Astrocyte of the cerebellum (primary cell): ENCODE measurements at regions not wholly inside any gene's neighbourhood (a gene's known extent, or its start where the extent isn't known, plus 50 kb on each side); places are given as distances from the start of the nearest gene placed in this dataset.
"Not testable (repeated sequence)": the region's sequence is repeated elsewhere in the genome, so short reads cannot be mapped to it uniquely, and the experiment has no call there.

Source experiments
- DNase-seq: peaks from one replicate; pipeline ENCODE4 v3.0.0-alpha.2; 2011; ENCODE audit warnings: low read depth
- H3K4me3 ChIP-seq: 2 replicates; pipeline ENCODE4 v1.5.1; 2011; ENCODE audit warnings: mild to moderate bottlenecking, low read depth, low read length, moderate library complexity
- in situ Hi-C: cut with HindIII; loops from 2 replicates; pipeline ENCODE4 v1.10.0; 2017; ENCODE audit warnings: low sequenced_read_pairs
- TF ChIP-seq, protein P1 (sequence below): IDR thresholded peaks from 2 replicates; pipeline ENCODE4 v1.5.1; 2012; ENCODE audit warnings: low read length, low read depth, moderate library complexity, mild to moderate bottlenecking; ENCODE audit errors: missing control alignments

DNA sequence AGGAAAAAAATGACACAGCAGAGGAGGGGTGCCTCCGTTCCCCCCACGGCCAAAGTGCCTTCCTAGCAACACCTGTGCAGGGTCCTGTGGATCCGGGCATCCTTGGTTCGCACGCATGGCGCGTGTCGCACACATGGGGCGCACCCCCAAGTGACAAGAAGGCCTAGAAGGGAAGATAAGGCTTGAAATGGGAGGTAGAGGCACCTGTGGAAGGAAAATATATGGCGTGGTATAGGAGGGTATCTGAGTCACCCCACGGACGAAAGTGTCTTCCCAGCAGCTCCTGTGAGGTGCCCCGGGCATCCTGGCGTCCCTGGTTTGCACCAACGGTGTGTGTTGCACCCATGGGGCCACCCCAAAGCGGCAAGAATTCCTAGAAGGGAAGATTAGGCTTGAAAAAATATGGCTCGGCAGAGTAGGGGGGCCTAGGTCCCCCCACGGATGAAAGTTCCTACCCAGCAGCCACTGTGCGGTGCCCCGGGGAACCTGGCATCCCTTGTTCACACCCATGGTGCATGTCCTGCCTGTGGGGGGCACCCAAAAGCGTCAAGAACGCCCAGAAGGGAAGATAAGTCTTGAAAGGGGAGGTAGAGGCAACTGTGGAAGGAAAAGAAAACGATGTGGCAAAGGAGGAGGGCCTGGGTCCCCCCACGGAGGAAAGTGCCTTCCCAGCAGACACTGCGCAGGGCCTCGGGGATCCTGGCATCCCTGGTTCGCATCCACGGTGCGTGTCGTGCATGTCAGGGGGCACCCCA lies 280.0 kb downstream of the ALG10 start:
- in situ Hi-C loops: no loop called here
- H3K4me3 ChIP-seq: no peak overlapping the region
- DNase-seq: no peak
- TF ChIP-seq, protein P1, sequence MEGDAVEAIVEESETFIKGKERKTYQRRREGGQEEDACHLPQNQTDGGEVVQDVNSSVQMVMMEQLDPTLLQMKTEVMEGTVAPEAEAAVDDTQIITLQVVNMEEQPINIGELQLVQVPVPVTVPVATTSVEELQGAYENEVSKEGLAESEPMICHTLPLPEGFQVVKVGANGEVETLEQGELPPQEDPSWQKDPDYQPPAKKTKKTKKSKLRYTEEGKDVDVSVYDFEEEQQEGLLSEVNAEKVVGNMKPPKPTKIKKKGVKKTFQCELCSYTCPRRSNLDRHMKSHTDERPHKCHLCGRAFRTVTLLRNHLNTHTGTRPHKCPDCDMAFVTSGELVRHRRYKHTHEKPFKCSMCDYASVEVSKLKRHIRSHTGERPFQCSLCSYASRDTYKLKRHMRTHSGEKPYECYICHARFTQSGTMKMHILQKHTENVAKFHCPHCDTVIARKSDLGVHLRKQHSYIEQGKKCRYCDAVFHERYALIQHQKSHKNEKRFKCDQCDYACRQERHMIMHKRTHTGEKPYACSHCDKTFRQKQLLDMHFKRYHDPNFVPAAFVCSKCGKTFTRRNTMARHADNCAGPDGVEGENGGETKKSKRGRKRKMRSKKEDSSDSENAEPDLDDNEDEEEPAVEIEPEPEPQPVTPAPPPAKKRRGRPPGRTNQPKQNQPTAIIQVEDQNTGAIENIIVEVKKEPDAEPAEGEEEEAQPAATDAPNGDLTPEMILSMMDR: no peak

DNA sequence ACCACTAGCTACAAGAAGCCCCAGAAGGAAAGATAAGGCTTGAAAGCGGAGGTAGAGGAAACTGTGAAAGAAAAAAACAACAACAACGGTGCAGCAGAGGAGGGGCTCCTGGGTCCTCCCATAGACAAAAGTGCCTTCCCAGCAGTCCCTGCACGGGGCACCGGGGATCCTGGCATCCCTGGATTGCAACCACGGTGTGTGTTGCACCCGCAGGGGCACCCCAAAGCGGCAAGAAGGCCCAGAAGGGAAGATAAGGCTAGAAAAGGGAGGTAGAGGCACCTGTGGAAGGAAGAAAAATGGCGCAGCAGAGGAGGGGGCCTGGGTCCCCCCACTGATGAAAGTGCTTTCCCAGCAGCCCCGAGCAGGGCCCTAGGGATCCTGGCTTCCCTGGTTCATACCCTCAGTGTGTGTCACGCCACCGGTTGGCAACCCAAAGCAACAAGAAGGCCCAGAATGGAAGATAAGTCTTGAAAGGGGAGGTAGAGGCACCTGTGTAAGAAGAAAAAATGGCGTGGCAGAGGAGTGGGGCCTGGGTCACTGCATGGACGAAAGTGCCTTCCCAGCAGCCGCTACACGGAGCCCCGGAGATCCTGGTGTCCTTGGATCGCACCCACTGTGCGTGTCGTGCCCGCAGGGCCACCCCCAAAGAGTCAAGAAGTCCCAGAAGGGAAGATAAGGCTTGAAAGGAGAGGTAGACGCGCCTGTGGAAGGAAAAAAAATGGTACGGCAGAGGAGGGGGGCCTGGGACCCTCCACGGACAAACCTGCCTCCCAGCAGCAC lies 281.0 kb downstream of the ALG10 start:
- TF ChIP-seq, protein P1: no peak
- in situ Hi-C loops: no loop called here

DNA sequence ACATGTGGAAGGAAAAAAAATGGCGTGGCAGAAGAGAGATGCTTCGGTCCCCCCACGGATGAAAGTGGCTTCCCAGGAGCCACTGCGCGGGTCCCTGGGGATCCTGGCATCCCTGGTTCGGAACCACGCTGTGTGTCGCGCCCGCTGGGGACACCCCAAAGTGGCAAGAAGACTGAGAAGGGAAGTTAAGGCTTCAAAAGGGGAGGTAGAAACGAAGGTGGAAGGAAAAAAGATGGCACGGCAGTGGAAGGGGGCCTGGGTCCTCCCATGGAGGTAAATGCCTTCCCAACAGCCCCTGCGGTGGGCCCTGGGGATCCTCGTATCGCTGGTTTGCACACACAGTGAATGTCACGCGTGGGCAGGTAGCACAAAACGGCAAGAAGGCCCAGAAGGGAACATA lies 281.7 kb downstream of the ALG10 start:
- no peak for DNase-seq
- no peak overlapping the region for H3K4me3 ChIP-seq
- TF ChIP-seq, protein P1: no peak
- in situ Hi-C loops: no loop called here

More for the DNA sequence above, 281.0 kb downstream of the ALG10 start:
- no peak for DNase-seq
- H3K4me3 ChIP-seq: no peak overlapping the region

DNA sequence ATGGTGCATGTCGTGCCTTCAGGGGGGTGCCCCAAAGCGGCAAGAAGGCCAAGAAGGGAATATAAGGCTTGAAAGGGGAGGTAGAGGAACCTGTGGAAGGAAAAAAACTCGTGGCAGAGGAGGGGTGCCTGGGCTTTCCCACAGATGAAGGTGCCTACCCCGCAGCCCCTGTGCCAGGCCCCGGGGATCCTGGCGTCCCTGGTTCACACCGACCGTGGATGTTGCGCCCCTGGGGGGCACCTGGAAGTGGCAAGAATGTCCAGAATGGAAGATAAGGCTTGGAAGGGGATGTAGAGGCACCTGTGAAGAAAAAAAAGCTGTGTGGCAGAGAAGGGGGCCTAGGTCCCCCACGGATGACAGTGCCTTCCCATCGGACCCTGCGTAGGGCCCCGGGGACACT lies 282.2 kb downstream of the ALG10 start:
- no peak overlapping the region for H3K4me3 ChIP-seq
- in situ Hi-C loops: no loop called here
- TF ChIP-seq, protein P1: no peak
- no peak for DNase-seq

DNA sequence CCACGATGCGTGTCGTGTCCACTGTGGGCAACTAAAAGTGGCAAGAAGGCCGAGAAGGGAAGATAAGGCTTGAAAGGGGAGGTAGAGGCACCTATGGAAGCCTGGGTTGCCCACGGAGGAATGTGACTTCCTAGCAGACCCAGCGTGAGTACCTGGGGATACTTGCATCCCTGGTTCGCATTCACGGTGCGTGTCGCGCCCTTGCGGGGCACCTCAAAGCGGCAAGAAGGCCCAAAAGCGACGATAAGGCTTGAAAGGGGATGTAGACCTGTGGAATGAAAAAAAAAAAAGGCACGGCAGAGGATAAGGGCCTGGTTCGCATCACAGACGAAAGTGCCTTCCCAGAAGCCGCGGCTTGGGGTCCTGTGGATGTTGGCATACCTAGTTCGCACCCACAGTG lies 282.9 kb downstream of the ALG10 start:
- TF ChIP-seq, protein P1: no peak
- in situ Hi-C loops: no loop called here
- no peak overlapping the region for H3K4me3 ChIP-seq
- DNase-seq: no peak

DNA sequence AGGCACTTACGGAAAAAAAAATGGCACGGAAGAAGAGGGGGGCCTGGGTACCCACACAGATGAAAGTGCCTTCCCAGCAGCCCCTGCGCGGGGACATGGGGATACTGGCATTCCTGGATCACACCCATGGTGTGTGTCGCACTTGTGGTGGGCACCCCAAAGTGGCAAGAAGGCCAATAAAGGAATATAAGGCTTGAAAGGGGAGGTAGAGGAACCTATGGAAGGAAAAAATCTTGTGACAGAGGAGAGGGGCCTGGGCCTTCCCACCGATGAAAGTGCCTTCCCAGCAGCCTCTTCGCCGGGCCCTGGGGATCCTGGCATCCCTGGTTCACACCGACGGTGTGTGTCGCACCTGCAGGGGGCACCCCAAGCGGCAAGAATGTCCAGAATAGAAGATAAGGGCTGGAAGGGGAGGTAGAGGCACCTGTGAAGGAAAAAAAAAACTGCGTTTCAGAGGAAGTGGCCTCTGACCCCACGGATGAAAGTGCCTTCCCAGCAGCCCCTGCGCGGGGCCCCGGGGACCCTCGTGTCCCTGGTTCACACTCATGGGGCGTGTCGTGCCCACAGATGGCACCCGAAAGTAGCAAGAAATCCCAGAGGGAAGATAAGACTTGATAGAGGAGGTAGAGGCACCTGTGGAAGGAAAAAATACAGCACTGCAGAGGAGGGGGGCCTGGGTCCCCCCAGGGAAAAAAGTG lies 284.0 kb downstream of the ALG10 start:
- in situ Hi-C loops: no loop called here
- no peak for DNase-seq

DNA sequence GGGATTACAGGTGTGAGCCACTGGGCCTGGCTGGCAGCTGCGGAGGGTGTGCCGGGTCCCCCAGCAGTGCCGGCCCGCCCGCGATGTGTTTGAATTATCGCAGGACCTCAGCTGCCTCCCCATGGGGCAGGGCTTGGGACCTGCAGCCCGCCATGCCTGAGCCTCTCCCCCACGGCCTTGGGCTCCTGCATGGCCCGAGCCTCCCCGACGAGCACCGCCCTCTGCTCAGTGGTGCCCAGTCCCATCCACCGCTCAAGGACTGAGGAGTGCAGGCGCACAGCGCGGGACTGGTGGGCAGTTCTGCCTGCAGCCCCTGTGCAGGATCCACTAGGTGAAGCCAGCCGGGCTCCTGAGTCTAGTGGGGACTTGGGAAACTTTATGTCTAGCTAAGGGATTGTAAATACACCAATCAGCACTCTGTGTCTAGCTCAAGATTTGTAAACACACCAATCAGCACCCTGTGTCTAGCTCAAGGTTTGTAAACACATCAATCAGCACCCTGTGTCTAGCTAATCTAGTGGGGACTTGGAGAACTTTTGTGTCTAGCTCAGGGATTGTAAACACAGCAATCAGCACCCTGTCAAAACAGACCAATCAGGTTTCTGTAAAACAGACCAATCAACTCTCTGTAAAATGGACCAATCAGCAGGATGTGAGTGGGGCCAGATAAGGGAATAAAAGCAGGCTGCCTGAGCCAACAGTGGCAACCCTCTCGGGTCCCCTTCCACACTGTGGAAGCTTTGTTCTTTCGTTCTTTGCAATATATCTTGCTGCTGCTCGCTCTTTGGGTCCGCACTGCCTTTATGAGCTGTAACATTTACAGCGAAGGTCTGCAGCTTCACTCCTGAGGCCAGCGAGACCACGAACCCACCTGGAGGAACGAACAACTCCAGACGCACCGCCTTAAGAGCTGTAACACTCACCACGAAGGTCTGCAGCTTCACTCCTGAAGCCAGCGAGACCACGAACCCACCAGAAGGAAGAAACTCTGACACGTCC lies 287.8 kb downstream of the ALG10 start:
- DNase-seq, in situ Hi-C loops: not testable (repeated sequence)

More for the DNA sequence above, 284.0 kb downstream of the ALG10 start:
- no peak overlapping the region for H3K4me3 ChIP-seq
- TF ChIP-seq, protein P1: no peak

More for the DNA sequence above, 287.8 kb downstream of the ALG10 start:
- not testable (repeated sequence) for H3K4me3 ChIP-seq
